ENCODE measurements at regions not wholly inside any gene's neighbourhood (a gene's known extent, or its start where the extent isn't known, plus 50 kb on each side); places are given as distances from the start of the nearest gene placed in this dataset.

GRCh38 chr2:129262934-129263333 is 716.5 kb upstream of the RAB6C start:
- TF ChIP-seq CTCF (optimal IDR thresholded peaks at IDR 0.05 in 1 of 3, IDR thresholded peaks at IDR 0.05 in 1 of 3, conservative IDR thresholded peaks at IDR 0.05 in 1 of 3; ENCODE audit: extremely low read depth in 1 of 3, insufficient read depth in 2 of 3, low read length in 3 of 3) (no peak), EZH2 (IDR thresholded peaks at IDR 0.05; ENCODE audit: low read length) (no peak)
